GM23338 (cell line): ENCODE measurements at regions not wholly inside any gene's neighbourhood (a gene's known extent, or its start where the extent isn't known, plus 50 kb on each side); places are given as distances from the start of the nearest gene placed in this dataset.

ENCODE experiments used
- ATAC-seq: fragments of 200-7000 bp; cut with Tn5 transposase; 3 replicates; pipeline ENCODE4 v1.9.1; 2020
- DNase-seq: peaks from one replicate; pipeline ENCODE4 v3.0.0-alpha.2; 2015; ENCODE audit warnings: low spot score
- H2AFZ ChIP-seq: fragments of 200-600 bp; sonication (generic); 2 replicates; pipeline ENCODE4 v1.8.0; 2016; ENCODE audit warnings: antibody characterized with exemption, mild to moderate bottlenecking, moderate library complexity
- H3F3A ChIP-seq: fragments of 200-600 bp; sonication (generic); replicated peaks from 2 replicates; pipeline ENCODE4 v1.8.0; 2017; ENCODE audit warnings: antibody characterized with exemption, mixed run types, low read depth
- H3K27ac ChIP-seq: fragments of 200-600 bp; sonication (generic); 2 replicates; pipeline ENCODE4 v1.6.1; 2016; ENCODE audit warnings: low read depth
- H3K27me3 ChIP-seq: fragments of 200-600 bp; sonication (generic); 2 replicates; pipeline ENCODE4 v1.8.0; 2016; ENCODE audit warnings: mild to moderate bottlenecking, mixed run types, moderate library complexity; ENCODE audit not compliant: insufficient read depth
- H3K36me3 ChIP-seq: fragments of 200-600 bp; sonication (generic); 2 replicates; pipeline ENCODE4 v1.8.0; 2016; ENCODE audit warnings: mild to moderate bottlenecking; ENCODE audit not compliant: insufficient read depth
- H3K4me1 ChIP-seq: fragments of 200-600 bp; sonication (generic); 2 replicates; pipeline ENCODE4 v1.8.0; 2016; ENCODE audit warnings: mild to moderate bottlenecking, moderate library complexity; ENCODE audit not compliant: insufficient read depth
- H3K4me2 ChIP-seq: fragments of 200-600 bp; sonication (generic); 2 replicates; pipeline ENCODE4 v1.7.1; 2017; ENCODE audit warnings: mixed run types
- H3K4me3 ChIP-seq: fragments of 200-600 bp; sonication (generic); 2 replicates; pipeline ENCODE4 v1.6.1; 2016; ENCODE audit warnings: mixed run types
- H3K79me2 ChIP-seq: fragments of 200-600 bp; sonication (generic); replicated peaks from 2 replicates; pipeline ENCODE4 v1.8.0; 2017; ENCODE audit warnings: mild to moderate bottlenecking; ENCODE audit not compliant: insufficient read depth
- H3K9me2 ChIP-seq: fragments of 200-600 bp; sonication (generic); 2 replicates; pipeline ENCODE4 v1.8.0; 2017; ENCODE audit not compliant: insufficient read depth
- H4K20me1 ChIP-seq: fragments of 200-600 bp; sonication (generic); replicated peaks from 2 replicates; pipeline ENCODE4 v1.8.0; 2017; ENCODE audit warnings: mild to moderate bottlenecking; ENCODE audit not compliant: insufficient read depth
- H3K27ac Mint-ChIP-seq: 2 replicates; pipeline ENCODE4 v1.8.0; 2020; ENCODE audit warnings: inconsistent platforms, mild to moderate bottlenecking, moderate library complexity, mixed read lengths
- H3K27me3 Mint-ChIP-seq: 3 replicates; pipeline ENCODE4 v1.8.0; 2022; ENCODE audit warnings: low read depth, mild to moderate bottlenecking, moderate library complexity, mixed read lengths, inconsistent platforms; ENCODE audit not compliant: insufficient read depth, poor library complexity
- H3K36me3 Mint-ChIP-seq: 3 replicates; pipeline ENCODE4 v1.8.0; 2021; ENCODE audit warnings: low read depth, mild to moderate bottlenecking, inconsistent platforms, moderate library complexity, mixed read lengths
- H3K4me1 Mint-ChIP-seq: 3 replicates; pipeline ENCODE4 v1.8.0; 2020; ENCODE audit warnings: mild to moderate bottlenecking, inconsistent platforms, mixed read lengths
- H3K4me3 Mint-ChIP-seq: 3 replicates; pipeline ENCODE4 v1.8.0; 2021; ENCODE audit warnings: moderate library complexity, mild to moderate bottlenecking, inconsistent platforms, mixed read lengths
- H3K9me3 Mint-ChIP-seq: 3 replicates; pipeline ENCODE4 v1.8.0; 2020; ENCODE audit warnings: moderate library complexity, mild to moderate bottlenecking, inconsistent platforms, mixed read lengths
- CREB1 ChIP-seq: fragments of 250-450 bp; sonication (Bioruptor Pico); IDR thresholded peaks from 2 replicates; pipeline ENCODE4 v1.5.0; 2020; ENCODE audit warnings: low read depth, mild to moderate bottlenecking, moderate library complexity
- EZH2 ChIP-seq: fragments of 200-600 bp; sonication (generic); IDR thresholded peaks from one replicate; pipeline ENCODE4 v1.8.0; 2017; ENCODE audit warnings: antibody characterized with exemption, mild to moderate bottlenecking, low read depth; ENCODE audit not compliant: unreplicated experiment
- EZH2phosphoT487 ChIP-seq: fragments of 200-600 bp; sonication (generic); IDR thresholded peaks from one replicate; pipeline ENCODE4 v1.8.1; 2018; ENCODE audit warnings: antibody characterized with exemption; ENCODE audit not compliant: unreplicated experiment
- JUNB ChIP-seq: IDR thresholded peaks from one replicate; pipeline ENCODE4 v1.6.1; 2016; ENCODE audit warnings: antibody characterized with exemption; ENCODE audit not compliant: unreplicated experiment
- NANOG ChIP-seq: IDR thresholded peaks from 2 replicates; pipeline ENCODE4 v1.6.1; 2016; ENCODE audit warnings: antibody characterized with exemption, borderline replicate concordance
- POLR2AphosphoS5 ChIP-seq: IDR thresholded peaks from 2 replicates; pipeline ENCODE4 v1.6.1; 2016; ENCODE audit warnings: antibody characterized with exemption, low read depth
- REST ChIP-seq: IDR thresholded peaks from one replicate; pipeline ENCODE4 v1.6.1; 2018; ENCODE audit warnings: antibody characterized with exemption; ENCODE audit not compliant: unreplicated experiment
- STAT1 ChIP-seq: IDR thresholded peaks from one replicate; pipeline ENCODE4 v1.6.1; 2016; ENCODE audit warnings: antibody characterized with exemption; ENCODE audit not compliant: unreplicated experiment
- ZNF114 ChIP-seq: fragments of 250-450 bp; sonication (Bioruptor Pico); IDR thresholded peaks from 2 replicates; pipeline ENCODE4 v1.5.0; 2020; ENCODE audit warnings: mild to moderate bottlenecking, moderate library complexity
- ZNF331 ChIP-seq: fragments of 250-450 bp; sonication (Bioruptor Pico); IDR thresholded peaks from 2 replicates; pipeline ENCODE4 v1.5.0; 2020; ENCODE audit warnings: low read depth, mild to moderate bottlenecking, moderate library complexity
- TF ChIP-seq, protein P1 (sequence below), 2 experiments: fragments of 200-600 bp in 1 of 2; sonication (generic) in 1 of 2; conservative IDR thresholded peaks; 2 replicates each; pipeline versions ENCODE4 v1.5.1 to v1.6.1; 2016 to 2017; ENCODE audit warnings: antibody characterized with exemption in 2 of 2, low read depth in 2 of 2, mild to moderate bottlenecking in 2 of 2, moderate library complexity in 1 of 2
- TF ChIP-seq, protein P2 (sequence below): fragments of 250-450 bp; sonication (Bioruptor Pico); IDR thresholded peaks from 2 replicates; pipeline ENCODE4 v1.5.0; 2020; ENCODE audit warnings: mild to moderate bottlenecking, moderate library complexity
- TF ChIP-seq, protein P3 (sequence below): IDR thresholded peaks from 2 replicates; pipeline ENCODE4 v1.6.1; 2016; ENCODE audit warnings: antibody characterized with exemption

DNA sequence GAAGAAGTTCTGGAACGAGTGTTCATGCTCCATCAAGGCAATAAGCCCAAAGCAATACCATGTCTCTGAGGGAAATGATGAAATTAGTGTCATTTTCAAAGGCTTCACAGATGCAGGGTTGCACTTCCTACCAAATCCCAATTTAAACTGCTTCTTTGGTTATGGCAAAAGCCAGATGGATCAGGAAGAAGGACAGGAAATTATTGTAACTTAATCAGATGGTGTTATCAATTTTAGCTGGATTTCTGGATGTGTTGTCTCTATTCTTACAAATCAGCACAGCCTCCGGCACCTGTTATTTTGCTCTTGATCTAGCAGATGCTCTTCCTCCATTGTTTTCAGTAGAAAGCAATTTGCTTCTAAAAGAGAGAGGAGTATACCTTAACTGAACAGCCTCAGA, 693.4 kb downstream of the SOCS6 start:
- Mint-ChIP-seq H3K27me3 (peaks cover 3% of the 10 kb centered on the region), H3K27ac (no peak overlapping the region), H3K4me1 (no peaks in the 10 kb centered on the region), H3K9me3 (peaks cover 83% of the 10 kb centered on the region), H3K36me3 (peaks cover 37% of the 10 kb centered on the region), H3K4me3 (no peak overlapping the region)
- Histone ChIP-seq H3K9me2 (no peaks in the 10 kb centered on the region), H3K4me3 (no peak overlapping the region), H3F3A (no peaks in the 10 kb centered on the region), H3K4me2 (no peak overlapping the region), H3K4me1 (no peaks in the 10 kb centered on the region), H3K27me3 (no peaks in the 10 kb centered on the region), H4K20me1 (no peaks in the 10 kb centered on the region), H3K36me3 (no peaks in the 10 kb centered on the region), H3K27ac (no peak overlapping the region), H2AFZ (no peak overlapping the region), H3K79me2 (no peaks in the 10 kb centered on the region)
- no peak for TF ChIP-seq REST
- TF ChIP-seq EZH2: no peak
- TF ChIP-seq EZH2phosphoT487: no peak
- no peak for TF ChIP-seq NANOG
- no peak for TF ChIP-seq CREB1
- TF ChIP-seq ZNF114 (CRISPR knock-in tag): no peak
- TF ChIP-seq, protein P1, sequence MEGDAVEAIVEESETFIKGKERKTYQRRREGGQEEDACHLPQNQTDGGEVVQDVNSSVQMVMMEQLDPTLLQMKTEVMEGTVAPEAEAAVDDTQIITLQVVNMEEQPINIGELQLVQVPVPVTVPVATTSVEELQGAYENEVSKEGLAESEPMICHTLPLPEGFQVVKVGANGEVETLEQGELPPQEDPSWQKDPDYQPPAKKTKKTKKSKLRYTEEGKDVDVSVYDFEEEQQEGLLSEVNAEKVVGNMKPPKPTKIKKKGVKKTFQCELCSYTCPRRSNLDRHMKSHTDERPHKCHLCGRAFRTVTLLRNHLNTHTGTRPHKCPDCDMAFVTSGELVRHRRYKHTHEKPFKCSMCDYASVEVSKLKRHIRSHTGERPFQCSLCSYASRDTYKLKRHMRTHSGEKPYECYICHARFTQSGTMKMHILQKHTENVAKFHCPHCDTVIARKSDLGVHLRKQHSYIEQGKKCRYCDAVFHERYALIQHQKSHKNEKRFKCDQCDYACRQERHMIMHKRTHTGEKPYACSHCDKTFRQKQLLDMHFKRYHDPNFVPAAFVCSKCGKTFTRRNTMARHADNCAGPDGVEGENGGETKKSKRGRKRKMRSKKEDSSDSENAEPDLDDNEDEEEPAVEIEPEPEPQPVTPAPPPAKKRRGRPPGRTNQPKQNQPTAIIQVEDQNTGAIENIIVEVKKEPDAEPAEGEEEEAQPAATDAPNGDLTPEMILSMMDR (conservative IDR thresholded peaks at IDR 0.05; ENCODE audit: low read depth in 2 of 2): no peak
- TF ChIP-seq, protein P2, sequence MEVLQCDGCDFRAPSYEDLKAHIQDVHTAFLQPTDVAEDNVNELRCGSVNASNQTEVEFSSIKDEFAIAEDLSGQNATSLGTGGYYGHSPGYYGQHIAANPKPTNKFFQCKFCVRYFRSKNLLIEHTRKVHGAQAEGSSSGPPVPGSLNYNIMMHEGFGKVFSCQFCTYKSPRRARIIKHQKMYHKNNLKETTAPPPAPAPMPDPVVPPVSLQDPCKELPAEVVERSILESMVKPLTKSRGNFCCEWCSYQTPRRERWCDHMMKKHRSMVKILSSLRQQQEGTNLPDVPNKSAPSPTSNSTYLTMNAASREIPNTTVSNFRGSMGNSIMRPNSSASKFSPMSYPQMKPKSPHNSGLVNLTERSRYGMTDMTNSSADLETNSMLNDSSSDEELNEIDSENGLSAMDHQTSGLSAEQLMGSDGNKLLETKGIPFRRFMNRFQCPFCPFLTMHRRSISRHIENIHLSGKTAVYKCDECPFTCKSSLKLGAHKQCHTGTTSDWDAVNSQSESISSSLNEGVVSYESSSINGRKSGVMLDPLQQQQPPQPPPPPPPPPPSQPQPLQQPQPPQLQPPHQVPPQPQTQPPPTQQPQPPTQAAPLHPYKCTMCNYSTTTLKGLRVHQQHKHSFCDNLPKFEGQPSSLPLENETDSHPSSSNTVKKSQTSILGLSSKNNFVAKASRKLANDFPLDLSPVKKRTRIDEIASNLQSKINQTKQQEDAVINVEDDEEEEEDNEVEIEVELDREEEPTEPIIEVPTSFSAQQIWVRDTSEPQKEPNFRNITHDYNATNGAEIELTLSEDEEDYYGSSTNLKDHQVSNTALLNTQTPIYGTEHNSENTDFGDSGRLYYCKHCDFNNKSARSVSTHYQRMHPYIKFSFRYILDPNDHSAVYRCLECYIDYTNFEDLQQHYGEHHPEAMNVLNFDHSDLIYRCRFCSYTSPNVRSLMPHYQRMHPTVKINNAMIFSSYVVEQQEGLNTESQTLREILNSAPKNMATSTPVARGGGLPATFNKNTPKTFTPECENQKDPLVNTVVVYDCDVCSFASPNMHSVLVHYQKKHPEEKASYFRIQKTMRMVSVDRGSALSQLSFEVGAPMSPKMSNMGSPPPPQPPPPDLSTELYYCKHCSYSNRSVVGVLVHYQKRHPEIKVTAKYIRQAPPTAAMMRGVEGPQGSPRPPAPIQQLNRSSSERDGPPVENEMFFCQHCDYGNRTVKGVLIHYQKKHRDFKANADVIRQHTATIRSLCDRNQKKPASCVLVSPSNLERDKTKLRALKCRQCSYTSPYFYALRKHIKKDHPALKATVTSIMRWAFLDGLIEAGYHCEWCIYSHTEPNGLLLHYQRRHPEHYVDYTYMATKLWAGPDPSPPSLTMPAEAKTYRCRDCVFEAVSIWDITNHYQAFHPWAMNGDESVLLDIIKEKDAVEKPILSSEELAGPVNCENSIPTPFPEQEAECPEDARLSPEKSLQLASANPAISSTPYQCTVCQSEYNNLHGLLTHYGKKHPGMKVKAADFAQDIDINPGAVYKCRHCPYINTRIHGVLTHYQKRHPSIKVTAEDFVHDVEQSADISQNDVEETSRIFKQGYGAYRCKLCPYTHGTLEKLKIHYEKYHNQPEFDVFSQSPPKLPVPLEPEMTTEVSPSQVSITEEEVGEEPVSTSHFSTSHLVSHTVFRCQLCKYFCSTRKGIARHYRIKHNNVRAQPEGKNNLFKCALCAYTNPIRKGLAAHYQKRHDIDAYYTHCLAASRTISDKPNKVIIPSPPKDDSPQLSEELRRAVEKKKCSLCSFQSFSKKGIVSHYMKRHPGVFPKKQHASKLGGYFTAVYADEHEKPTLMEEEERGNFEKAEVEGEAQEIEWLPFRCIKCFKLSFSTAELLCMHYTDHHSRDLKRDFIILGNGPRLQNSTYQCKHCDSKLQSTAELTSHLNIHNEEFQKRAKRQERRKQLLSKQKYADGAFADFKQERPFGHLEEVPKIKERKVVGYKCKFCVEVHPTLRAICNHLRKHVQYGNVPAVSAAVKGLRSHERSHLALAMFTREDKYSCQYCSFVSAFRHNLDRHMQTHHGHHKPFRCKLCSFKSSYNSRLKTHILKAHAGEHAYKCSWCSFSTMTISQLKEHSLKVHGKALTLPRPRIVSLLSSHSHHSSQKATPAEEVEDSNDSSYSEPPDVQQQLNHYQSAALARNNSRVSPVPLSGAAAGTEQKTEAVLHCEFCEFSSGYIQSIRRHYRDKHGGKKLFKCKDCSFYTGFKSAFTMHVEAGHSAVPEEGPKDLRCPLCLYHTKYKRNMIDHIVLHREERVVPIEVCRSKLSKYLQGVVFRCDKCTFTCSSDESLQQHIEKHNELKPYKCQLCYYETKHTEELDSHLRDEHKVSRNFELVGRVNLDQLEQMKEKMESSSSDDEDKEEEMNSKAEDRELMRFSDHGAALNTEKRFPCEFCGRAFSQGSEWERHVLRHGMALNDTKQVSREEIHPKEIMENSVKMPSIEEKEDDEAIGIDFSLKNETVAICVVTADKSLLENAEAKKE (CRISPR knock-in tag): no peak
- TF ChIP-seq POLR2AphosphoS5: no peak
- TF ChIP-seq, protein P3, sequence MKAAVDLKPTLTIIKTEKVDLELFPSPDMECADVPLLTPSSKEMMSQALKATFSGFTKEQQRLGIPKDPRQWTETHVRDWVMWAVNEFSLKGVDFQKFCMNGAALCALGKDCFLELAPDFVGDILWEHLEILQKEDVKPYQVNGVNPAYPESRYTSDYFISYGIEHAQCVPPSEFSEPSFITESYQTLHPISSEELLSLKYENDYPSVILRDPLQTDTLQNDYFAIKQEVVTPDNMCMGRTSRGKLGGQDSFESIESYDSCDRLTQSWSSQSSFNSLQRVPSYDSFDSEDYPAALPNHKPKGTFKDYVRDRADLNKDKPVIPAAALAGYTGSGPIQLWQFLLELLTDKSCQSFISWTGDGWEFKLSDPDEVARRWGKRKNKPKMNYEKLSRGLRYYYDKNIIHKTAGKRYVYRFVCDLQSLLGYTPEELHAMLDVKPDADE: no peak
- TF ChIP-seq ZNF331 (CRISPR knock-in tag): no peak
- TF ChIP-seq STAT1: no peak
- no peak for TF ChIP-seq JUNB
- ATAC-seq (no peak), DNase-seq (no peak)
